CD4-positive, CD25-positive, alpha-beta regulatory T cell (primary cell): ENCODE measurements at regions not wholly inside any gene's neighbourhood (a gene's known extent, or its start where the extent isn't known, plus 50 kb on each side); places are given as distances from the start of the nearest gene placed in this dataset.

ENCODE experiments used
- ATAC-seq, 2 donors: fragments of 150-1000 bp; cut with Tn5 transposase; one replicate each; pipeline ENCODE4 v1.10.0; 2021; ENCODE audit warnings: low read depth in 2 of 2, moderate number of reproducible peaks in 2 of 2, moderate library complexity in 1 of 2
- DNase-seq, 3 donors: peaks; one replicate each; pipeline versions ENCODE4 v3.0.0 to v3.0.0-alpha.2; 2012 to 2022; ENCODE audit warnings: mixed read lengths in 1 of 3
- H3K27ac ChIP-seq: one replicate; pipeline ENCODE4 v1.7.0; 2013; ENCODE audit warnings: mild to moderate bottlenecking, low read length; ENCODE audit not compliant: insufficient read depth, poor library complexity, severe bottlenecking
- H3K27me3 ChIP-seq: one replicate; pipeline ENCODE4 v1.7.0; 2013; ENCODE audit warnings: low read length; ENCODE audit not compliant: control insufficient read depth, insufficient read depth
- H3K36me3 ChIP-seq: one replicate; pipeline ENCODE4 v1.7.0; 2013; ENCODE audit warnings: mild to moderate bottlenecking, low read length, moderate library complexity; ENCODE audit not compliant: control insufficient read depth, insufficient read depth
- H3K4me1 ChIP-seq: 2 replicates; pipeline ENCODE4 v1.7.0; 2013; ENCODE audit warnings: mild to moderate bottlenecking, low read length; ENCODE audit not compliant: insufficient read depth, control insufficient read depth, poor library complexity, severe bottlenecking
- H3K4me3 ChIP-seq: one replicate; pipeline ENCODE4 v1.7.0; 2013; ENCODE audit warnings: low read depth, mild to moderate bottlenecking, low read length, moderate library complexity
- H3K9me3 ChIP-seq, 2 experiments: 1 replicate in 1 of 2; 2 replicates in 1 of 2; pipeline ENCODE4 v1.7.0; 2013; ENCODE audit warnings: low read length in 2 of 2, mild to moderate bottlenecking in 1 of 2, moderate library complexity in 1 of 2; ENCODE audit not compliant: control insufficient read depth in 2 of 2
- H3K27ac Mint-ChIP-seq, 3 donors: one replicate each; pipeline ENCODE4 v1.8.0; 2020 to 2022; ENCODE audit warnings: mild to moderate bottlenecking in 3 of 3, mixed read lengths in 3 of 3, moderate library complexity in 2 of 3
- H3K27me3 Mint-ChIP-seq: one replicate; pipeline ENCODE4 v1.8.0; 2022; ENCODE audit warnings: mild to moderate bottlenecking, mixed read lengths
- H3K36me3 Mint-ChIP-seq: one replicate; pipeline ENCODE4 v1.8.0; 2020; ENCODE audit warnings: mixed read lengths
- H3K4me1 Mint-ChIP-seq, 4 donors: one replicate each; pipeline ENCODE4 v1.8.0; 2020 to 2022; ENCODE audit warnings: mixed read lengths in 4 of 4, mild to moderate bottlenecking in 1 of 4
- H3K4me3 Mint-ChIP-seq, 4 donors: one replicate each; pipeline ENCODE4 v1.8.0; 2020 to 2022; ENCODE audit warnings: mild to moderate bottlenecking in 4 of 4, mixed read lengths in 4 of 4, moderate library complexity in 3 of 4
- H3K9me3 Mint-ChIP-seq, 7 donors: one replicate each; pipeline ENCODE4 v1.8.0; 2020 to 2022; ENCODE audit warnings: mixed read lengths in 7 of 7, mild to moderate bottlenecking in 3 of 7, moderate library complexity in 2 of 7

DNA sequence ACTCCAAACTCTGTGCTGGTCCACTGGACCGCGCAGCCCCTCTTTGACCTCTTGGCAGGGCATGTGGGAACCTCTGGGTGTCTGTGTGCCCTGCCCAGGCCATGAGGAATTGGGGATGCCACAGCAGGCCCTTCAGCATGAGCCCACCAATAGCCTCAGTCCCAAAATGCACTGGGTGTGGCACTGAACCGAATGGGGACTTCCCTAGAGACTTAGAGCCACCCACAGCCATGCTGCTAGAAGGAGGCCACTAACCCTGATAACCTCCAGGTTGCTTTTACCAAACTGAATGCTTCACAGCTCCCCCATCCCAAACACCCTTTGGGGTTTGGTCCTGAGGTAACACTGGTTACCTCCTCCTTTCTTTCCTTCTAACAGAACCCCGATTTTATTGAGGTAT lies 302.7 kb downstream of the PIK3R1 start:
- no peaks in the 10 kb centered on the region for H3K27me3 ChIP-seq
- no peaks in the 10 kb centered on the region for H3K4me1 ChIP-seq
- Mint-ChIP-seq H3K4me1 (no peaks in the 10 kb centered on the region), H3K9me3 (peaks cover 0 to 6% (median 3%) of the 10 kb centered on the region in 7 donors), H3K27ac (no peak overlapping the region), H3K36me3 (no peaks in the 10 kb centered on the region), H3K27me3 (peaks cover 12% of the 10 kb centered on the region), H3K4me3 (no peak overlapping the region)
- no peak overlapping the region for H3K4me3 ChIP-seq
- no peaks in the 10 kb centered on the region for H3K36me3 ChIP-seq
- no peak for DNase-seq
- H3K9me3 ChIP-seq, result no peaks in the 10 kb centered on the region
- ATAC-seq, result no peak
- no peak overlapping the region for H3K27ac ChIP-seq

DNA sequence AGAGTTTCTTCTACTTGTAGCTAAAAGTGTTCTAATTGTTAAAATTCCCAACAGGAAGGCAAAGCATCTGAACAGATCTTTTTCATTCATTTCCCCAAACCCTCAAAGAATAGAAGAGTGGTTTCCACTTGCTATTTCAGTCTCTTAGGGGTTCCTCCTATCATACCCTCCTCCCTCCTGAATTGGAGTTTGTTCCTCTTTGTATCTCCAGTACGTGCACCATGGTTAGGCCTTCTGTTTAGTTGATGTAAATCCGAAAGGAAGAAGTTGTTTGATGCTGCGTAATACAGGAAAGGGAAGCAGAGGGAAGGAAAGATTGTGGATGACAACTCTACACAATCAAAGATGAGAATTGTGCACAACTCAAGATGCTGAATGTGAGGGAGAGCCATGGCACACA lies 303.6 kb downstream of the PIK3R1 start:
- Histone ChIP-seq H3K4me1 (no peaks in the 10 kb centered on the region), H3K9me3 (no peaks in the 10 kb centered on the region), H3K36me3 (no peaks in the 10 kb centered on the region), H3K27ac (no peak overlapping the region), H3K27me3 (no peaks in the 10 kb centered on the region), H3K4me3 (no peak overlapping the region)
- Mint-ChIP-seq H3K4me1 (no peaks in the 10 kb centered on the region), H3K27ac (no peak overlapping the region), H3K9me3 (peaks cover 0 to 6% (median 3%) of the 10 kb centered on the region in 7 donors), H3K27me3 (peaks cover 7% of the 10 kb centered on the region), H3K36me3 (no peaks in the 10 kb centered on the region), H3K4me3 (no peak overlapping the region)
- DNase-seq (no peak), ATAC-seq (no peak)

DNA sequence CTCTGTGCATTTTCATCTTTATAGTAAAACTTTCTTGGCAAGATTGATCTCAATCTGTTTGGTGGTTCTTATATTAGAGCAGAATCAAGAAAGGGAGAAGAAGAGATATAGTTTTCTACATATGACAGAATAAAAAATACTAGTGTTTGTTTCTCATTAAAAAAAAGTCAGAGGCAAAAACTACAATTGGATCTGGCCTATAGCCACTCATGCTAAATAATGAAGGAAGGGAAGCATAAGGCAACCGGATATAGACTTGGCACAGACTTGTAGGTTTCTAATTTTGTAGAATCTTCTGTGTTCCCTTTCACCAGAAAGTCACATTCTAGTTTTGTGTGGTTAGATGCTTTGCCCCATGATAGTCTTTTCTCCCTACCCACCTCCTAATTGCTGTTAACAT lies 306.2 kb downstream of the PIK3R1 start:
- no peak overlapping the region for H3K4me3 Mint-ChIP-seq
- no peaks in the 10 kb centered on the region for H3K36me3 Mint-ChIP-seq
- H3K27me3 Mint-ChIP-seq, result no peaks in the 10 kb centered on the region
- Histone ChIP-seq H3K4me3 (no peak overlapping the region), H3K9me3 (no peaks in the 10 kb centered on the region), H3K4me1 (no peaks in the 10 kb centered on the region), H3K27ac (no peak overlapping the region), H3K27me3 (no peaks in the 10 kb centered on the region), H3K36me3 (no peaks in the 10 kb centered on the region)
- DNase-seq (no peak), ATAC-seq (no peak)
- peaks cover 0 to 13% (median 3%) of the 10 kb centered on the region in 7 donors for H3K9me3 Mint-ChIP-seq
- no peaks in the 10 kb centered on the region for H3K4me1 Mint-ChIP-seq
- H3K27ac Mint-ChIP-seq, result no peak overlapping the region

DNA sequence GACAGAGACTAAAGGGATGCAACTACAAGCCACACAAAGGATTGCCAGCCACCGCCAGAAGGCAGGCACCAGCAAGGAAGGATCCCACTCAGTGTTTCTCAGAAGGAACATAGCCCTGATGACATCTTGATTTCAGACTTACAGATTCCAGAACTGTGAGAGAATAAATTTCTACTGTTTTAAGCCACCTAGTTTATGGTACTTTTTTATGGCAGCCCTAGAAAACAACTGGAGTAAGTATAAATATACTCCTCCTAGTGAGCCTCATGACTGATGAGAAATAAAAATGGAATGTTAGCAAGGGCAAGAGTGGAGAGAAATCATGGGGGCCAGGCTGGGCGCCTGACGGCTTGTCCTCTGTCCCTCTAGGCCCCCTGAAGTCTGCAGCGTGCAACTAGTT lies 307.3 kb downstream of the PIK3R1 start:
- ATAC-seq (no peak), DNase-seq (no peak)
- H3K4me3 Mint-ChIP-seq, result no peak overlapping the region
- H3K27me3 ChIP-seq, result no peaks in the 10 kb centered on the region
- H3K36me3 ChIP-seq, result no peaks in the 10 kb centered on the region
- no peaks in the 10 kb centered on the region for H3K36me3 Mint-ChIP-seq
- no peak overlapping the region for H3K27ac Mint-ChIP-seq
- H3K9me3 Mint-ChIP-seq, result peaks cover 0 to 11% (median 3%) of the 10 kb centered on the region in 7 donors
- no peak overlapping the region for H3K4me3 ChIP-seq
- no peaks in the 10 kb centered on the region for H3K4me1 ChIP-seq
- no peaks in the 10 kb centered on the region for H3K4me1 Mint-ChIP-seq
- no peak overlapping the region for H3K27ac ChIP-seq
- H3K27me3 Mint-ChIP-seq, result no peaks in the 10 kb centered on the region
- H3K9me3 ChIP-seq, result no peaks in the 10 kb centered on the region

DNA sequence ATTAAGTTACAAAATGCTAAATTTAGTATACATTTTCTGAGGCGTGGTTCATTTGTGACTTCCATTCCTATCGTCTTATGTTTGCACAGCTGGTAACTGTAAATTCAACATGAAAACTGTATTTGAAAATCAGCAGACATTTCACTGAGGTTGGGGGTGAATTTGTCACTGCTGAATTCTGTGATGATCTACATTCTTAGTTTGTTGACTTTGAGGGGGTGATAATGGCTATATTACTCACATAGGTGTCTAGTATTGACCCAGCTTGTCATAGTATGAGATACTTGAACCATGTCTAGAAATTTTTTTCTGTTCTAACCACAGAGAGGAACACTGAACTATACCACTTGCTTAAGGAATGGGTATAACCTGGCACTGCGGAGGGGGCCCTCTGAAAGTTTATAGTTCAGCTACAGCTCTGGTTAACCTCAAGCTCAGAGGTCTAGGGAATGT lies 313.3 kb downstream of the PIK3R1 start:
- H3K9me3 Mint-ChIP-seq, result peaks cover 0 to 10% (median 2%) of the 10 kb centered on the region in 7 donors
- no peak overlapping the region for H3K4me3 Mint-ChIP-seq
- no peak overlapping the region for H3K27ac ChIP-seq
- DNase-seq (no peak), ATAC-seq (no peak)
- no peak overlapping the region for H3K4me3 ChIP-seq
- H3K9me3 ChIP-seq, result no peaks in the 10 kb centered on the region
- H3K4me1 Mint-ChIP-seq, result no peaks in the 10 kb centered on the region
- H3K4me1 ChIP-seq, result no peaks in the 10 kb centered on the region
- no peak overlapping the region for H3K27ac Mint-ChIP-seq
- peaks cover 8% of the 10 kb centered on the region for H3K27me3 ChIP-seq
- H3K27me3 Mint-ChIP-seq, result peaks cover 12% of the 10 kb centered on the region
- H3K36me3 Mint-ChIP-seq, result no peaks in the 10 kb centered on the region
- no peaks in the 10 kb centered on the region for H3K36me3 ChIP-seq

DNA sequence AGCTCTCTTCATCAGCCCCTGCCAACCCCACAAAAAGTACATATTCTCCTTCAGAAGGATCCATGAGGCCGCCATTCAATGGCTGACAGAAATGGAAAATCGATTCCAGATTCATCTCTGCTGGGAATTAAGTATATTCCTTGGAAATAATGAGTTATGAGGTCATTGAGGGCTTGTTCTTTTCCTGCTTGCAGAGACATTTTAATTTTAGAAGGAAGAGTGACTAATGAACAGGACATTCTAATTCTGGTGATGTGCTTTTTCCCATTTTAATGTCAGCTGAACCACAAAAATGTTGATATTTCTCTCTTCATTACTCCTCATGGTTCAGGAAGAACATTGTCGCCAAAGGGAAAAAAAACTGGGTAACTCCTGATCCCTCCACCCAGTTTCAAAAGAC lies 314.0 kb downstream of the PIK3R1 start:
- DNase-seq (no peak), ATAC-seq (no peak)
- Mint-ChIP-seq H3K4me1 (no peaks in the 10 kb centered on the region), H3K4me3 (no peak overlapping the region), H3K27me3 (peaks cover 12% of the 10 kb centered on the region), H3K9me3 (peaks cover 0 to 10% (median 2%) of the 10 kb centered on the region in 7 donors), H3K36me3 (no peaks in the 10 kb centered on the region), H3K27ac (no peak overlapping the region)
- no peaks in the 10 kb centered on the region for H3K36me3 ChIP-seq
- no peaks in the 10 kb centered on the region for H3K4me1 ChIP-seq
- H3K4me3 ChIP-seq, result no peak overlapping the region
- no peak overlapping the region for H3K27ac ChIP-seq
- H3K9me3 ChIP-seq, result no peaks in the 10 kb centered on the region
- peaks cover 8% of the 10 kb centered on the region for H3K27me3 ChIP-seq

DNA sequence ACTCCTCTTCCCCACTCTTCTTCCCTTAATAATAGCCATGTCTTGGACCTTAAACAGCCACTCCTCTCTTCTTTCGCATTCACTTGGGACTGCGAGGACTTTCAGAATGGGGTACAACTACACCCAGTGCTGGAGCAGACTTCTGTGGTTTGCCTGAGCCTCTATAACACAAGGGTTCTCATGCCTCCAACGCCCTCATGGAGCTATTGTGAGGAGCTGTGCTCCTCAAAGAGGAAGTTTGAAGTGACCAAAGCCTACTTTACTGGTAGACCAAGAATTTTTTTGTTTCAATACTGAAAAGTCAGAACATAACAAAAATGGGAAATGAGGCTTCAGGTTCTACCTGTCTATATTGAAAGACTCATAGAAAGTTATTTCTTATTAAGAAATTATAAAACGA lies 316.4 kb downstream of the PIK3R1 start:
- H3K36me3 Mint-ChIP-seq, result no peaks in the 10 kb centered on the region
- H3K27me3 Mint-ChIP-seq, result peaks cover 18% of the 10 kb centered on the region
- no peaks in the 10 kb centered on the region for H3K9me3 ChIP-seq
- H3K4me1 Mint-ChIP-seq, result no peaks in the 10 kb centered on the region
- no peak overlapping the region for H3K4me3 Mint-ChIP-seq
- H3K9me3 Mint-ChIP-seq, result peaks cover 0 to 5% (median 2%) of the 10 kb centered on the region in 7 donors
- H3K27ac ChIP-seq, result no peak overlapping the region
- H3K27me3 ChIP-seq, result peaks cover 8% of the 10 kb centered on the region
- DNase-seq (no peak), ATAC-seq (no peak)
- H3K4me1 ChIP-seq, result no peaks in the 10 kb centered on the region
- no peak overlapping the region for H3K27ac Mint-ChIP-seq
- no peaks in the 10 kb centered on the region for H3K36me3 ChIP-seq
- no peak overlapping the region for H3K4me3 ChIP-seq

DNA sequence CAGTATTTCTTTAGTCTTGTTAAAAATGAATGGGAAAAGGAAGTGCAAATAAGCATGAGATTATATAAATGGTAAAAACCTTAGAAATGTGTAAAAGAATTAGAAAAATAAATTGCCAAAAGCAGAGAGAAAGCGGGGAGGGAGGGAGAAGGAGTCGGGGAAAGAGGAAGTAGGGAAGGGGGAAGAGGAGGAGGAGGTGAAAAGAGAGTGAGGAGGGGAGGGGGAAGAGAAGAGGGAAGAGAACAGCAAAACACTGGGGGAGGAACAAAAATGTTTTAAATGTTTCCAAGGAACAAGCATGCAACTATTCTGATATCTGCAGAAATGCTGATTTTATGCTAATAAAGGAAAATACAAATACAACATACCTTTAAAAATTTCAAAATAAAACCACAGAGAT lies 317.5 kb downstream of the PIK3R1 start:
- Histone ChIP-seq H3K27me3 (peaks cover 8% of the 10 kb centered on the region), H3K27ac (no peak overlapping the region), H3K4me1 (no peaks in the 10 kb centered on the region), H3K36me3 (no peaks in the 10 kb centered on the region), H3K4me3 (no peak overlapping the region), H3K9me3 (no peaks in the 10 kb centered on the region)
- no peaks in the 10 kb centered on the region for H3K36me3 Mint-ChIP-seq
- DNase-seq (no peak), ATAC-seq (no peak)
- H3K4me1 Mint-ChIP-seq, result no peaks in the 10 kb centered on the region
- no peak overlapping the region for H3K27ac Mint-ChIP-seq
- peaks cover 22% of the 10 kb centered on the region for H3K27me3 Mint-ChIP-seq
- H3K4me3 Mint-ChIP-seq, result no peak overlapping the region
- H3K9me3 Mint-ChIP-seq, result peaks cover 0 to 2% (median 0%) of the 10 kb centered on the region in 7 donors
